CD4-positive, alpha-beta T cell (primary cell): ENCODE measurements at regions not wholly inside any gene's neighbourhood (a gene's known extent, or its start where the extent isn't known, plus 50 kb on each side); places are given as distances from the start of the nearest gene placed in this dataset.

Source experiments
- ATAC-seq: fragments of 200-7000 bp; cut with Tn5 transposase; one replicate; pipeline ENCODE4 v1.10.0; 2022; ENCODE audit warnings: mild to moderate bottlenecking; ENCODE audit not compliant: poor library complexity
- CTCF ChIA-PET: fragments of 350-600 bp; sonication (Branson Sonifier 250); formaldehyde crosslinking; loops from one replicate; lab custom pipeline; 2021; ENCODE audit warnings: antibody characterized with exemption, inconsistent platforms; lab: Charles Lee
- POLR2A ChIA-PET: fragments of 350-600 bp; sonication (Branson Sonifier 250); formaldehyde crosslinking; loops from one replicate; lab custom pipeline; 2021; ENCODE audit warnings: antibody characterized with exemption, inconsistent platforms; lab: Charles Lee
- DNase-seq, 14 experiments: peaks; one replicate each; pipeline ENCODE4 v3.0.0-alpha.2; 2013 to 2020; ENCODE audit warnings: mixed read lengths in 2 of 14
- H3K27ac ChIP-seq, 2 donors: one replicate each; pipeline versions ENCODE4 v1.5.1 to v1.7.0; 2013; ENCODE audit warnings: low read length in 2 of 2, low read depth in 1 of 2, mild to moderate bottlenecking in 1 of 2
- H3K27me3 ChIP-seq, 2 experiments: 1 replicate in 1 of 2; 2 replicates in 1 of 2; pipeline versions ENCODE4 v1.6.1 to v1.7.0; 2013; ENCODE audit warnings: low read length in 2 of 2, control low read depth in 1 of 2, mild to moderate bottlenecking in 1 of 2, moderate library complexity in 1 of 2; ENCODE audit not compliant: insufficient read depth in 2 of 2, control insufficient read depth in 1 of 2
- H3K36me3 ChIP-seq: one replicate; pipeline ENCODE4 v1.6.1; 2013; ENCODE audit warnings: low read length, control low read depth; ENCODE audit not compliant: insufficient read depth
- H3K4me1 ChIP-seq: one replicate; pipeline ENCODE4 v1.6.1; 2013; ENCODE audit warnings: low read length, control low read depth; ENCODE audit not compliant: insufficient read depth
- H3K4me3 ChIP-seq: one replicate; pipeline ENCODE4 v1.5.1; 2013; ENCODE audit warnings: mild to moderate bottlenecking, low read length, moderate library complexity
- H3K9me3 ChIP-seq, 2 experiments: 1 replicate in 1 of 2; 2 replicates in 1 of 2; pipeline versions ENCODE4 v1.6.1 to v1.7.0; 2013; ENCODE audit warnings: low read length in 2 of 2, mild to moderate bottlenecking in 2 of 2, control low read depth in 1 of 2, moderate library complexity in 1 of 2; ENCODE audit not compliant: control insufficient read depth in 1 of 2, insufficient read depth in 1 of 2
- H3K27ac Mint-ChIP-seq: one replicate; pipeline ENCODE4 v1.8.0; 2020; ENCODE audit warnings: mixed read lengths
- H3K27me3 Mint-ChIP-seq: one replicate; pipeline ENCODE4 v1.8.0; 2021; ENCODE audit warnings: mixed read lengths
- H3K36me3 Mint-ChIP-seq: one replicate; pipeline ENCODE4 v1.8.0; 2021; ENCODE audit warnings: low read depth, mixed read lengths
- H3K4me1 Mint-ChIP-seq: one replicate; pipeline ENCODE4 v1.8.0; 2021; ENCODE audit warnings: low read depth, mixed read lengths
- H3K4me3 Mint-ChIP-seq: one replicate; pipeline ENCODE4 v1.8.0; 2020; ENCODE audit warnings: mild to moderate bottlenecking, mixed read lengths
- H3K9me3 Mint-ChIP-seq: one replicate; pipeline ENCODE4 v1.8.0; 2020; ENCODE audit warnings: mixed read lengths
- CTCF ChIP-seq: fragments of 200-600 bp; IDR thresholded peaks from one replicate; pipeline ENCODE4 v1.8.0; 2022; ENCODE audit warnings: antibody characterized with exemption, mild to moderate bottlenecking
- intact Hi-C, 2 experiments: fragments of 100-400 bp; cut with DNase I in 1 of 2; cut with micrococcal nuclease in 1 of 2; formaldehyde crosslinking; loops; one replicate each; pipeline versions ENCODE4 v1.15.1 to v1.9.0; 2023 to 2025; cut with DNase I, micrococcal nuclease

- H3K9me3 Mint-ChIP-seq, result peaks cover 2% of the 10 kb centered on the region
- ChIA-PET POLR2A (no interaction called here), CTCF (no interaction called here)
- intact Hi-C loops, result loop anchor here in 1 of 2 experiments (10.0 kb wide), 1 partner anchor 94 kb away; no protein-coding TSS in a partner anchor
- no peak overlapping the region for H3K27ac ChIP-seq
- no peaks in the 10 kb centered on the region for H3K27me3 Mint-ChIP-seq
- H3K9me3 ChIP-seq, result peaks cover 0 to 3% of the 10 kb centered on the region in 2 experiments
- DNase-seq (no peak), ATAC-seq (no peak)
- H3K4me3 Mint-ChIP-seq, result no peak overlapping the region
- no peaks in the 10 kb centered on the region for H3K36me3 ChIP-seq
- H3K4me1 Mint-ChIP-seq, result peaks cover 14% of the 10 kb centered on the region
- no peaks in the 10 kb centered on the region for H3K4me1 ChIP-seq
- no peaks in the 10 kb centered on the region for H3K36me3 Mint-ChIP-seq
- no peaks in the 10 kb centered on the region for H3K27me3 ChIP-seq
- no peak overlapping the region for H3K4me3 ChIP-seq
- no peak for TF ChIP-seq CTCF
- no peak overlapping the region for H3K27ac Mint-ChIP-seq
These were observed 265.9 kb upstream of the TGFBR2 start for GRCh38 chr3:30340500-30340899.

- ChIA-PET POLR2A (no interaction called here), CTCF (no interaction called here)
- TF ChIP-seq CTCF, result no peak
- H3K4me3 ChIP-seq, result no peak overlapping the region
- Mint-ChIP-seq H3K27ac (no peak overlapping the region), H3K36me3 (no peaks in the 10 kb centered on the region), H3K4me1 (peaks cover 20% of the 10 kb centered on the region), H3K27me3 (no peaks in the 10 kb centered on the region), H3K9me3 (peaks cover 2% of the 10 kb centered on the region), H3K4me3 (no peak overlapping the region)
- no peak for ATAC-seq
- DNase-seq, result no peak
- H3K4me1 ChIP-seq, result no peaks in the 10 kb centered on the region
- no peaks in the 10 kb centered on the region for H3K27me3 ChIP-seq
- no peaks in the 10 kb centered on the region for H3K36me3 ChIP-seq
- intact Hi-C loops, result loop anchor here in 1 of 2 experiments (10.0 kb wide), 1 partner anchor 94 kb away; no protein-coding TSS in a partner anchor
- peaks cover 0 to under 1% of the 10 kb centered on the region in 2 experiments for H3K9me3 ChIP-seq
- no peak overlapping the region for H3K27ac ChIP-seq
These were observed 265.3 kb upstream of the TGFBR2 start for GRCh38 chr3:30341079-30341478.

GRCh38 chr3:30341851-30342250 is 264.6 kb upstream of the TGFBR2 start:
- Histone ChIP-seq H3K4me1 (no peaks in the 10 kb centered on the region), H3K9me3 (no peaks in the 10 kb centered on the region), H3K27ac (no peak overlapping the region), H3K4me3 (no peak overlapping the region), H3K27me3 (no peaks in the 10 kb centered on the region), H3K36me3 (no peaks in the 10 kb centered on the region)
- no peak overlapping the region for H3K27ac Mint-ChIP-seq
- peaks cover 27% of the 10 kb centered on the region for H3K4me1 Mint-ChIP-seq
- no peak overlapping the region for H3K4me3 Mint-ChIP-seq
- TF ChIP-seq CTCF, result no peak
- ChIA-PET CTCF (no interaction called here), POLR2A (no interaction called here)
- peaks cover 2% of the 10 kb centered on the region for H3K9me3 Mint-ChIP-seq
- no peaks in the 10 kb centered on the region for H3K36me3 Mint-ChIP-seq
- ATAC-seq (no peak), DNase-seq (no peak)
- intact Hi-C loops, result loop anchor here in 1 of 2 experiments (10.0 kb wide), 1 partner anchor 93 kb away; no protein-coding TSS in a partner anchor
- H3K27me3 Mint-ChIP-seq, result no peaks in the 10 kb centered on the region
